ENCODE measurements at regions not wholly inside any gene's neighbourhood (a gene's known extent, or its start where the extent isn't known, plus 50 kb on each side); places are given as distances from the start of the nearest gene placed in this dataset.

DNA sequence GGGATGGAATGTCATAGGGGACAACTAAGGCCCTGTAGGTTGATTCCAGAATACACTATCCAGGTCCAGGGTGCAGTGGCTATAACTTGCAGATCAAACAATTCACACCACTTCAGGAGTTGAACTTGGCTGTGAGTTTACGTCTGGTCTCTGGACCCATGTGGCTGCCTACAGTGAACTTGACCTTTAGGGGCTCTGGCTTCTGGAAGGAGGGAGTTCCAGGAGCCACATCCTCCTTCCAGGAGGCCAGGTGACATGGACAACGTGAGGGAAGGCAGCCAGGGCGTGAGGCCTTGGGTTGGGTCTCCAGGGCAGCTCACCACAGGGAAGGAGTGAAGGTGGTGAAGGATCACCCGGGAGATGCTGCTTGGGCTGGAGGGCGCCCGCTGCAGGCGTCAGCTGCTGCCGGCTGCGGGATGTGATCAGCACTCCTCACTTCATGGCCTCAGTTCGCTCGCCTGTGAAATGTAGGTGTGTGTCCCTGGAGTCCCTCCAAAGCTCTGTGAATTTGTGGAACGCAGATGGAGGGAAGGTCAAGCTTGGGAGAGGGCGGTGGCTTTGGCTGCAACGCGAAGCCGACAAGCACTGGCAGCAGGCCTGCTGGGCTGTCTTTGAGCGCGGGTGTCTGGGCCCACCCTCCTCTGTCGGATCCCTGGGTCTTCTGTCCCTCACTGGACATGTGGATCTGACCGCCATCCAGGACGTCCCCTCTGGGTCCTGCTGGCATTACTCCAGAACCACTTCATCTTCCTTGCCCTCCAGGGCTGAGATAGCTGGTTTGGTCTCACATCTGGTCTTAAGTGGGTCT lies 146.5 kb downstream of the GLI2 start:
- no peak for DNase-seq (ENCODE audit: low read depth in 2 of 2)

DNA sequence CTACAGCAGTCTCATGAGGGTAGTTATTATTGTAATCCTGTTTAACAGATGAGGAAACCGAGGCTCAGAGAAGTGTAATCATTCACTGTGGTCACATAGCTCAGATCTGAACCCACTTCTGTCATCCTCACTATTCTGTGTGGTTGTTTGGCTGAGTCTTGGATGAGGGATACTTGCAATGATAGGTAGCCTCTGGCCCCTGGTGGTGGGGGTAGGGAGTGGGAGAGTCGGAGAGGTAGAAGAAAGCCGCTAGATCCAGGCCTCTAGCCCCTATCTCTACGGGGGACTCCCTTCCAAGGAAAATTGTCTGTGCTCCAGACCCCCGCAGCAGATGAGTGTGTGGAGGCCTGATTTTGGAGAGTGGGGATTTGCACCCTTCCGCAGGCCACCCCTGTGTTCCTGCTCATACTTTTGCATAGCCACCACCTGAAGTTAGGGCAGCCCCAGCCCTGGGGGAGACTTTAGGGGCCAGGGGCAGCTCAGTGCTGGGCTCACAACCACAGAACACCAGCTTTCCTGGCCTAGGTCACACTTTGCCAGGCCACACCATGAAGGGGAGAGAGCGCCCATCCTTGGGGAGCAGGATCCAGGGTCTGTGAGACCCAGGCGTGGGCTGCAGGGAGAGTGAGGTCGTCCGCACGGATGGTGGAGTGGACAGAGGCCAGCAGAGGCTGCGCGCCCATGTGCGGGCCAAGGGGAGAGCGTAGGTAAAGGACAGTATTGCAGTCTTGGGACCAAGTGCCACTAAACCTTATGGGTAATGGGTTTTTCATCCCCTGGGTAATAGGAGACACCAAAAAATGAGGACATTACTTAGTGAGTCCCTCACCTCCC lies 148.2 kb downstream of the GLI2 start:
- no peak for DNase-seq (ENCODE audit: low read depth in 2 of 2)

DNA sequence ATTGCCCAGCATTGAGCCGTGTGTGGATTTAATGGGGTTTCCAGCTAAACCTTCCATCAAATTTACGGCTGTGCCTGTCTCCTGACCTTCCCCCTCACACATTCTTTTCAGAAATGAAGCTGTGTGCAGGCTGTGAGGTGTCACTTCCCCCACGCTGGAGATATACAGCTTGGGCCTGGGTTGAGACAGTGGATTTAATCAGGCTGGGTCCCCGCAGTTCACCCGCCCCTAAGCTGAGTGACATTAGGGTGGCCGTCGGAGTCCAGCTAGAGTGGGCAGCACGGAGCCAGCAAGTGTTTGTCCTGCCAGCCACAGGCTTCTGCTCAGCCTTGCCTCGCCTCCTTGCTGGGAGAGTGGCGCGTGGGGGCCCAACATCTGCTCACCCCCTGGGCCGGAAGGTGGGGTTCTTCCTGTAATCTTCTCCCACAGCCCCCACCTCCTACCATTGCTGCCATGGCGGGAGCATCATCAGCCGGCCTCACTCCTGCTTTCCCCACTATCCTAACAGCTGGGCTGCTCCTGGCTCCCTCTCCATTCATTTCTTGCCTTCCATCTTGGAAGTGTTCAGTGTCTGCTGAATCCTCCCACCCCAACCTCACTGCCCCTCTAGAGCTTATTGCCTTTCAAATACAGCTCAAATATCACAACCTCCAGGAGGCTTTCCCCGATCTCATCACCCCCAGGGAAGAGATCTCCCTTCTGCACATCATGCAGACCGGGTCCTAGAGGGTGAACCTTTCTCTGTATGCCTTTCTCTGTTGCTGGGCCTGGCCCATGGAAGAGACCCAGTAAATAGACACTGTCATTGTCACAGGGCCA lies 149.0 kb downstream of the GLI2 start:
- no peak for DNase-seq (ENCODE audit: low read depth in 2 of 2)

DNA sequence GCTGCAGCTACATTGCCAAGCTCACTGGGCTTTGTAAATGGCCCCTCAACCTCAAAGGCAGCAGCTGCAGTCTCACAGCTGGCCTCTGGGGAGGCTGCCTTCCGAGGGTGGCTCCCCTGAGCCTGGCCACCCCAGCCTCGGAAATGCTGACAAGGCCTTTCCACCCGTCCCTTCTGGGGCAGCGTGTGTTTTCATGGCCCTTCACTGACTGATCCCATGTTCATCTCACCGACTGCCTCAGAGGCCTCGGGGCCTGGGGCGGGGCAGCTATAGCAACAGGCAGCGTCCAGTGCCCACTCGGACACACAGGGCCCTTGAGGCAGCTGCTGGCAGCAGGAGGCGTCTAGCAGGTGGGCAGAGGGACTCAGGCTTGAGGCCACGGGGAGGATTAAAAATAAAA lies 149.7 kb downstream of the GLI2 start:
- no peak for DNase-seq (ENCODE audit: low read depth in 2 of 2)

DNA sequence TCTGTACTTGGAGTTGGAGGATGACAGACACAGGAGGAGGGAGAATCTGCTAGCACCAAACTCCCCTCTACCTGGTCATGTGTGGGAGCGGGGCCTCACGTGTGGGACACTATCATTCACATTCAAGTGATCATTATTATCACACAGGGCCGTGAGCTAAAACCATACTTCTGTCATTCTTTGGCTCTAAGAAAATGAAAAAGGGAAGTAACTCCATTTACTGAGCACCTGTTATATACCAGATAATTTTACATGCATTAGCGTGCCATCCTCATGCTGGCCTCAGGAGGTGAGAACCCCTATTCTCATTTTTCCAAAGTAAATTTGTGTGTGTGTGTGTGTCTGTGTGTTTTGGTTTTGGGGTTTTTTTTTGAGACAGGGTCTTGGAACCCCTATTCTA lies 150.1 kb downstream of the GLI2 start:
- DNase-seq (ENCODE audit: low read depth in 2 of 2): no peak

DNA sequence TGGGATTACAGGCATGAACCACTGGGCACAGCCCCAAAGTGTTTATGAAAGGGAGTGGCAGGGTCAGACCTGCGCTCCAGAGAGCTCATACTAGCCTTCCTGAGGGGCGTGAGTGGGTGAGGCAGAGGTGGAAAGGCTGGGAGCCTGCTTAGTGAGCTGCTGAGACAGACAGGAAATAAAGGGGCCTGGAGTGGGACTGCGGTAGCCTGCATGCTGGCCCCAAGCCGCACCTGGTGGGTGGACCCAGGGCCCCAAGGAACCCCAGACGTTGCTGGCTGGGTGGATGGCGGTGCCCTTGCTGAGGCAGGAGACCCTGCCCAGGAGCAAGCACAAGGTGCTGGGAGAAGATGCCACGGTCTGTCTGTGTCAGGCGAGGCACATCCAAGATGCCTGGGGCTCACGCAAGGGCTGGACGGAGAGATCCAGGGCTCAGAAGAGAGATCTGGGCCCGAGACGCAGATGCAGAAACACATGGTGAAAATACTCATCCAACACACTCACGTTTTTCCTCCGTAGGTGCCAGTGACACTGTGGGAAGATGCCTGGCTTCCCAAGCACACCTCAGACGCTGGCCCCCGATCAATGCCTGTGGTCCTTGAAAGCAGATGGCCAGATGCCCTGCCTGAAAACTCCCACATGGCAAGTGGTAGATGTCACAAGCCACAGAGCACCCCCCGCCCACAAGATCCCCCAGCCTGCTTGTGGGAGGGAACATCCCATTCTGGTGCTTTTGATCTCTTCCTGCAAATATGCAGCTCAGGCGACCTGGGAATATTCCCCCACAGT lies 151.1 kb downstream of the GLI2 start:
- no peak for DNase-seq (ENCODE audit: low read depth in 2 of 2)

DNA sequence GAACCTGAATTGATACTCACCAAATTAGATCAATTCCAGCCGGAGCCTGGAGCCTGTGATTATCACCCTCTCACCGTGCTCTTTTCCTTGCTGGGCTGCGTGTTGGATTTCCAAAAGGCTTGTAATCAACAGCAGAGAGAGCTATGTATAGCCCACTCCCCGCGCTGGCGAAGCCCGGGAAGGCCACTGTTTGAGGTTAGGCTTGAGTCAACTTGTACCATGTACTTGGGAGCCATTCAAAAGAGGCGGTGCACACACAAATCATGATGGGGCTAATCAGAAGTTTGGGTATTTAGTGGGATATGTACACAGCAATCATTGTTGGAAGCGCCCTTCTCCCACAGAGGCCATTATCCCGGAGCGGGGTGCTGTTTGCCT lies 151.6 kb downstream of the GLI2 start:
- DNase-seq (ENCODE audit: low read depth in 2 of 2): no peak

DNA sequence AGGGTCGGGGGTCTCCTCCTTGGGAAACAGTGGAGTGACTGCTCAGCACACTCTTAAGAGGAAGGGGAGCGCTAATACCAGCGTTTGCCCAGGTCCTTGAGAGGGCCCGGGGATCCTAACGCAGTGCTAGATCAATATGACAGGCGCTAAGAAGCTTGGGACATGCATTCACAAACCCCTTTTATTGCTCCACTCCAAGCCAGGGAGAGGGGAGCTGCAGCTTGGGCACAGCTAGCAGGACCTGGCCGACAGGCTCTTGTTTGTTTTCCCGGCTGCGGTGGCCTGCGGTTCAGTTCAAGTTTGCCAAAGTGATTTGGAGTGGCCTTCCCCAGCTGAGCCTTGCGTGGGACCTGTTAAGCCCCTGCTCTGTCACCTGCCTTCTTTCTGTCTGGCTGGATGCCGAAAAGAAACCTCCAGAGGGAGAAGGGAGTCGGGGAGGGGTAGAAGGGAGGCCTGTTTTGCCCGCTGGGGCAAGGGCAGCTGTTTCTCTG lies 152.1 kb downstream of the GLI2 start:
- DNase-seq (ENCODE audit: low read depth in 2 of 2): no peak

DNA sequence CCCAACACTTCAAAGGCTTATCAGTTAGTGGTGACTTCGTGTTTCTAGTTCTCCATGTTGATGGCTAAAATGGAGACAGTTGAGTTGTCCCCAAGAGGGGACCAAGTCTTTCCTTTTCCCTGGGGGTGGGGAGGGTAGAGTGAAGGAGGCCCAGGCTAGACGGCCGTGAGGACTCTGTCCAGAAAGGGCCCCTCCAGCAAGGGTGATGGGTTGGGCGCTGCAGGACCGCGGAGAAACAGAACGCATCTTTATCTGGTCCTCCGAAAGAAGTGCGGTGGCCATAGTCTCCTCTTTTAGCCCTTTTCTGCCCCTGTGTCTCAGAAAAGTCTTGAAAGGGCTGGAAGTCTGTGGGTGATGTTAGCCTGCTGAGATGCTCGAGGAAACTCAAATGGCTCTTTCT lies 153.2 kb downstream of the GLI2 start:
- no peak for DNase-seq (ENCODE audit: low read depth in 2 of 2)

DNA sequence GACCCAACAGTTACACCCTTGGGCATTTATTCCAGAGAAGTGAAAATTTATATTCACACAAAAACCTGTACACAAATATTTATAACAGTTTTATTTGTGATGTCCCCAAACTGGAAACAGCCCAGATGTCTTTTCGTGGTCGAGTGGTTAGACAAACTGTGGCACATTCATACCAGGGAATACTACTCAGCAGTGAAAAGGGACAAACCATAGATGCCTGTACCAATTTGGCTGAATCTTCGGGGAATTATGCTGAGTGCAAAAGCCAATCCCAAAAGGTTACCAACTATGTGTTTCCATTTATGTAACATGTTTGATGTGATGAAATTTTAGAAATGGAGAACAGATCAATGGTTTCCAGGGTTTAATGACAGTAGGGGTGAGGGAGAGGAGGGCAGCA lies 154.3 kb downstream of the GLI2 start:
- no peak for DNase-seq (ENCODE audit: low read depth in 2 of 2)

DNA sequence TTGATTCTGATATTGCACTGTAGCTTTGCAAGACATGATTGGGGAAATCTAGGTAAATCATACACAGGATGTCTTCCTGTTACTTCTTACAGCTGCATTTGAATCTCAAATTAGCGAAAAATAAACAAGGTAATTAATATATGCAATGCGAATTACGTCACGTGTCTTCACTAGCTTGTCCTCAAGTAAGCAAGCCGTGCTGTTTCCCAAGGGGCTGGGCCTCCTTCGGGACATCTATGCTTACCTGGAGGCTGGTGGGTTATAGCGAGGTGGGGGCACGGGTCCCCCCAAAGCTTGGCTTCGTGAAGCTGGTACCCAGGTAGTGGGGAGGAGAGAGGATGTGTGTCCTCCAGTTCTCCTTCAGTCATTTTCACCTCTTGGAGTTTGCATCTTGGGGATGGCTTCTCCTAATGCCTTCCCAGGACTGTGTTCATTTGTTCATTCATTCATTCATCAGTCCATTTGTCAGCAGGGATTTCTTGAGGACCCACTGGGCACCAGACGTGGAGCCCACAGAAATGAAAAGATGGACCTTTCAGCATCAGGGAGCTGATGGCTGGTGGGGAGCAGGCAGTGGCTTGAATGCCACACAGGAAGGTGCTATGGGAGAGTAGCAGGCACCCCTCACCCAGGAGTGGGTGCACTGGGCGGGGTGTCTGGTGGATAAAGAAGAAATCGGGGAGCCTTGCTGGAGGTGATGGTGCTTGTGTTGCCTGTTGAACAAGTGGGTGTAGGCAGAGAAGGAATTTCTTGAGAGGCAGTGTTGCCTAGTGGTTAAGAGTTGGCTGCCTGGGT lies 155.1 kb downstream of the GLI2 start:
- DNase-seq (ENCODE audit: low read depth in 2 of 2): no peak

DNA sequence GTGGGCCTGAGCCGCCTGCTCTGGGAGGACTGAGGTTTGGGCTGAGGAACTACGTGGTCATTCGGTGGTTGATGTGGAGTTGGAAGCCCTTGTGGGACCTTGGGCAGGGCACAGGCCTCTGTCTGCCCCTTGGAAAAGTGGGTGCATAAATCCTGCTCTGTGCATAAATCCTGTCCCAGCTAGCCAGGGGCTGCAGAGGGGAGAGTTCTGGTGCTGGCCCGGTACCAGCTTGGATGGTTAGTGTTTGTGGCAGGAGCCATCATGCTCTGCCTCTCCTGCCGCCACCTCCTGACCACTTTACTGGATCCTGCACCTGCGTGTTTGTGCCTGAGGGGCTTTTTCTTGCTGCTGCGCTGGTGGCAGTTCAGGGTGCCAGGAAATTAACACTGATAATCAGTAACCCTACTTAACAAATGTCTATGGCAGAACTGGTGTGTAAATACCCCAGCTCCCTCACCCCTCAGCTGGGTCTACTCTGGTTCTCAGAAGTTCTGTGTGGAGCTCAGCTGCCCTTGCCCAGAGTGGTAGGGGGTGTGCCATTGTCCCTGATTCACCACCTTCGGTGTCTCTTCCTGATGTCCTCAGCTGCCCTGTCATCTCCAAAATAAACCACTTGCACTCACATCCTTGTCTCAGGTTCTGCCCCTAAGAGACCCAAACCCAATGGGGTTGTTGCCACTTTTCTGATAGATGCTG lies 156.8 kb downstream of the GLI2 start:
- DNase-seq (ENCODE audit: low read depth in 2 of 2): no peak

DNA sequence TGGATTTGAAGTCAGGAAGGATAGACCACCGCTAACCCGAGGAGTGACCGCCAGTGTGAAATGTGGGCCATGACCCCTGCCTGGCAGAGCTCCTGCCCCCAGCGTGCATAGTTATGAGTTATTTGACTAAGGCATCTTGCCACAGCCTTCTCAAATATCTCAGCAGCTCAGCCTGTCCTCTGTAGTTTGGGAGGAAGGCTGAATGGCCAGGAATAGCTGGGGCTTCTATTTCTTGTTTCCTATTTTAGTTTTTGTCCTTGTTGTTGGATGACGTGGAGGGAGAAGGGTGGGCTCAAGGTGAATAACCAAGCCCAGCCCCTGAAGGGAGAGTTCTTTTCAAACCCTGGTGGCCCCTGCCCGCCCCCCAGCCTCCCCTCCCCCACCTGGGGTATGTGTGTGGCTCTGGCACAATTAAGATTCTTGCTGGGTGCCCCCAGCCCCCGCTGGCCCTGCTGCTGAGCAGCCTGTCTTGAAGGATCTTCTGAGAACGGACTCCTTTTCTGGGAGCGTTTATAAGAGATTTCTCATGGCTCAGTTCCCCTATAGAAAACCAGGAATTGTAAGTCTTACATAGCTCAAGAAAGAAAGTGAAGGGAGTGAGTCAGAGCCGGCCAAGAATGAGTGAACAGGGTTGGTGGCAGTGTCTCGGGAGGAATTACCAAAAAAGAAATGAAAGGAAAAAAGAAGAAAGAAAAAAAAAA lies 157.4 kb downstream of the GLI2 start:
- DNase-seq (ENCODE audit: low read depth in 2 of 2): no peak

DNA sequence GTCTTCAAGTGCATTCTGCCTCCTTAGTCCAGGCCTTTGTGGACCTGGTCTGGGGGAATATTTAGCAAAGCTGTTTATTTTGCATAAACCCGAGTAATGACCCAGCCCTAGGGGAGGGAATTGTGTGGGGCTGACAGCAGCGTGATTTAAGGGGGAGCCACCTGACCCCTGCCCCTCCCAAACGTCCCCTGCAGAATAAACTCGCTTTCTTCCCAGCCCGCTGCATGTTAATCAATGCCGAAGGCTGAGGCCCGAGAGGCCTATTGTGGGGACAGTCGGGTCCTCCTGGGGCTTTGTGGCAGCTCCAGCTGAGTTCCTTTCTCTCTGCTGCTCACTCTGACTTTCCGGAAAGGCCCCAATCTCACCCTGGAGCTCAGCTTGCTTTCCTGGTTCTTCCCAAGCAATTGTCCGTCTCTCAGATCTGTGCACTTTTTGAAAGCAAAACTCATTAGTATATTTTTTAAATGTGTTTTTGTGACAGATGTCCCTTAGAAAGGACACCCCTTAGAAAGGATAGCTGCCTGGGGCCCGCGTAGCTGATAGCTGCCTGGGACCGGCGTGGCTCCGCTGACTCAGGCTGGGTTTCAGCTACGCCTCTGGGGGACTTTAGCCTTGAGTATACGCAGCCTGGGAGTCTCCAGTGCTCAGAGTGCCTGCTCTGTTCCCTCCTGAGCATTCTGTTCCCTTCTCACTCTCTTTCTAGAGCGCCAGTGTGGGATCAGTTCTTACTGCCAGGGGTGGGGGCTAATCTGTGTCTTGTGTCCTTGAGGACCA lies 158.3 kb downstream of the GLI2 start:
- no peak for DNase-seq (ENCODE audit: low read depth in 2 of 2)

DNA sequence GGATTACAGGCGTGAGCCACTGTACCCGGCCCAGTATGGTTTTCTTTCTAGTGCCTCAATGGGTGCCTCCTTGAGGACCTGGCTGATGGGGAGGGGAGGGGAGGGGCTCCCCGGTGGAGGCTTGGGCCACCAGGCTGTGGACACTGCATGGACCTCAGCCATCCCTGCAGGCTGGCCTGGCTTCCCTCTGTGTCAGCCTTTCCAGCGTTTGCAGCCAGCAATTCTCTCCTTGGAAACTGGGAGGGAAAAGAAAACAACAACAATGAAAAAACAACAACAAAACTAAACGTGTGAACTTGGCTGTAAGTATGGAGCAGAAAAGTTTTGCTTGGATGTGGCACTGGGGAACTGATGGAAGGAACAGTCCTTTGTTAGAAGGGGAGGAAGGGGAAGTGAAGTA lies 159.3 kb downstream of the GLI2 start:
- DNase-seq (ENCODE audit: low read depth in 2 of 2): no peak

DNA sequence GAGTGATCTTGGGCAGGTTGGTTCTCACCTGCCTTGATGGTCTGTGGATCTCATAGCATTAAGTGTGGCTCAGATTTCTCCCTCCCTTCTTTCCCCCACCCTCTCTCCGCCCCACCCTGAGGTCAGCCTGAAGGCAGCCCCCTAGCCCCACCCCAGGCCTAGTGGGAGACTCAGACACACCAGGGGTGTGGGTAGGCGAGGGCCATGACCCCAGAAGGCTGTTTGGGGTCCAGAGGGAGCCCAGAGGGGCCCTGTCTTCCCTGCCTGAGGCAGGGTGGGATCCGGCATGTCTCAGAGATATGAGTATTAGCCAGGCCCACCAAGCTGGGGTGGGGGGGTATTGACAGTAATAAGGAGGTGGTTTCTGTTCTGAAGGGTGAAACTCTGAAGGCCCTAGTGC lies 160.5 kb downstream of the GLI2 start:
- no peak for DNase-seq (ENCODE audit: low read depth in 2 of 2)

DNA sequence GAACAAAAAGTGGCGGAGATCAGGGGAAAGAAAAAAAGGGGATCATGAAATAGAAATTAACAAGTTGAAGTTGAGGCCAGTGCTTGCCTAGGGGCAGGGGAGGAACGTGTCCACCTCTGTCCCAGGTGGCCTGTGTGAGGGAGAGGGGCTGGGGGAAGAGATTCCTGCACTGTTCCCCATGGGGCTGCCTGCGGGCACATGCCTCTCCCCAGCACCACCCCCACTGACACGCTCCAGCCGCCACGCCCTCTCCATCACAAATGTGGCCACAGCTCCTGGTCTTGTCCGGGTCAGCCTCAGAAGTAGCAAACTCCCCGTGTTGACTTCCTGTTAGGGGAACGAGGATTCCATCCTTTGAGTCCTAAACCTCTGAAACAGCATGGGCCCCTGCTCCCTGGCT lies 161.2 kb downstream of the GLI2 start:
- DNase-seq (ENCODE audit: low read depth in 2 of 2): no peak

DNA sequence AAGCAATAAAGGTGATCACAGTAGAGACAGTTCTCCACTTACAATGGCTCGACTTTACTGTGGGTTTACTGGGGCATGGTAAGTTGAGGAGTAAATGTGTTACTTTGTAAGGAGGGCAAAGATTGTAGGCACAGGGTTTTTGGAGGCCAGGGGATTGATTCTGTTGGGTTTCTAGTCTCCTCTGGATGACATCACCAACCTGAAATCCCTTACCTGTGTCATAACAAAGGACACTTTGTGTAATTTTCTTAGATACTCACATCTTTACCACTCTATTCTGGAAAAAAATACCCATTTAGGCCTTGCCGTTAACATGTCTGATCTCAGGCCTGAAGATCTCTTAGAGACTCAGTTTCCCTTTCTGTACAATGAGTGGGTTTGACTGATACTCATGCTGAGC lies 161.7 kb downstream of the GLI2 start:
- DNase-seq (ENCODE audit: low read depth in 2 of 2): no peak

DNA sequence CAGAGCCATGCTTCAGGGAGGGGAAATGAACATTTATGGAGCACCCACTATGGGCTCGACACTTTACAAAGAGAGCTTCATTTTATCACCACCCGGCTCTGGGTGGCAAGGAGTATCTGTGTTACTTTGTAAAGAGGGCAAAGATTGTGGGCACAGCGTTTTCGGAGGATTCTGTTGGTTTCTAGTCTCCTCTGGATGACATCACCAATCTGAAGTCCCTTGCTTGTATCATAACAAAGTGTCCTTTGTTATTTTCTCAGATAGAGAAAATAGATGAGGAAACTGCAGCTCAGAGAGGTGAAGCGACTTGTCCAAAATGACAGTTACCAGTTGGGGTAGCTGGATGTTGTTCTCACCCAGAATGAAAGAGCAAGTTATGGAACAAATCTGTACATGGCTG lies 162.8 kb downstream of the GLI2 start:
- DNase-seq (ENCODE audit: low read depth in 2 of 2): no peak
